Cardiac septum (tissue), 1 donor: ENCODE measurements at regions not wholly inside any gene's neighbourhood (a gene's known extent, or its start where the extent isn't known, plus 50 kb on each side); places are given as distances from the start of the nearest gene placed in this dataset.

ENCODE experiments used
- DNase-seq: peaks from one replicate; pipeline ENCODE4 v3.0.0-alpha.2; 2020; ENCODE audit warnings: low spot score
- intact Hi-C: fragments of 100-400 bp; cut with DNase I; formaldehyde crosslinking; loops from one replicate; pipeline ENCODE4 v1.14.0; 2022
- donor health status: DM: no; HTN: no; CAD: no.

GRCh38 chr6:169853196-169854082 lies 102.0 kb downstream of the ERMARD start:
- DNase-seq = no peak
- intact Hi-C loops = loop anchor here (5.0 kb wide), 1 partner anchor 54 kb away; no protein-coding TSS in a partner anchor

DNA sequence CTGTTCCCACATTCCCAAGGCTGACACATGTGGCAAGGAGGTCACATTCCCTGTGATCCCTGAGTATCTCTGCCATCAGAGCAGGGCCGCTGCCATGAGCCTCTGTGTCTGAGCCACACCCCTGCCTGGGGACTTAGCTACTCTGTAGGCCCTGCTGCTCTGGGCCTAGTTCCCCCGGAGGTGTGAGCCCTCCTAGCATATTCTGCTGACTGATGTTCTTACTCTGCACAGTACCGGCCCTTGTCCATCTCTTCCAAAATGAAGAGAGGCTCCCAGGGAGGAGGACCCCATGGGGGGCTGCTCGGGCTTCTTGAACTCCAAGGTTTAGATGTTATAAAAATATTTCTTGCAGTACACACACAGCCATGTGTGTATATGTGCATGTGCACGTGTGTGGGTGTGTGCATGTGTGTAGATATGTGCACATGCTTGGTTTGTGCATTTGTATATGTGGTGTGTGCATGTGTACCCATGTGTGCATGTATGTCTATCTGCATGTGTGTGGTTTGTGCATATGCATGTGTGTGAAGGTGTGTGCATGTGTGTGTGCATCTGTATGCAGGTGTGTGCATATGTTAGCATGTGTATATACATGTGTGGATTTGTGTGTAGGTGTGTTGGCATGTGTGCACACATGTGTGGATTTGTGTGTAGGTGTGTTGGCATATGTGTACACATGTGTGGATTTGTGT lies 101.2 kb downstream of the ERMARD start:
- DNase-seq = peak; percentile 64
- intact Hi-C loops = loop anchor here (5.0 kb wide), 1 partner anchor 55 kb away; no protein-coding TSS in a partner anchor

GRCh38 chr6:169851641-169852503 lies 100.5 kb downstream of the ERMARD start:
- DNase-seq = peak; percentile 69
- intact Hi-C loops = loop anchor here (5.0 kb wide), 1 partner anchor 55 kb away; no protein-coding TSS in a partner anchor

- intact Hi-C loops = loop anchor here (5.0 kb wide), 1 partner anchor 57 kb away; no protein-coding TSS in a partner anchor
- DNase-seq = peak; percentile 68
Observed at GRCh38 chr6:169850746-169851145, 99.3 kb downstream of the ERMARD start.

- intact Hi-C loops = loop anchor here (5.0 kb wide), 1 partner anchor 57 kb away; no protein-coding TSS in a partner anchor
- peak; percentile 36 for DNase-seq
Observed at GRCh38 chr6:169850154-169850553, 98.7 kb downstream of the ERMARD start.

GRCh38 chr6:169849396-169849795 lies 98.0 kb downstream of the ERMARD start:
- DNase-seq = peak; percentile 69
- intact Hi-C loops = no loop called here

GRCh38 chr6:169848946-169849345 lies 97.5 kb downstream of the ERMARD start:
- intact Hi-C loops = no loop called here
- peak; percentile 63 for DNase-seq

DNA sequence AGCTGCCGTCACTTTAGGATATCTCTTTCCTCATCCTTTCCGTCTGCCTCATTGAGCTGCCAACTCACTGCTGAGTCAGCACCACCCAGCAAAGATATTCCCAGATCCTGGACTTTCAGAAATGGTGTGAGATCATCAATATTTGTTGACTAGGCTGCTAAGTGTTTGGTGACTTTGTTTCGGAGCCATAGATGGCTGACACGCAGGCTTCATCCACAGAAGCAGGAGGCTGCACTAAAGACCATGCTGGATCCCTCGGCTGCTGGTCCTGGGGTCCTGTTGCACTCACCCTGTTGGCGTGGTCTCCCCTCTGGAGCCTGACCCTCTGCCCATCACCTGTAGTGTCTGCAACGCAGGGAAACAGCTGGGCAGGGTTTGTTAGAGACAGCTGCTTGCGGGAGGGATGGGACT lies 96.5 kb downstream of the ERMARD start:
- intact Hi-C loops = no loop called here

DNA sequence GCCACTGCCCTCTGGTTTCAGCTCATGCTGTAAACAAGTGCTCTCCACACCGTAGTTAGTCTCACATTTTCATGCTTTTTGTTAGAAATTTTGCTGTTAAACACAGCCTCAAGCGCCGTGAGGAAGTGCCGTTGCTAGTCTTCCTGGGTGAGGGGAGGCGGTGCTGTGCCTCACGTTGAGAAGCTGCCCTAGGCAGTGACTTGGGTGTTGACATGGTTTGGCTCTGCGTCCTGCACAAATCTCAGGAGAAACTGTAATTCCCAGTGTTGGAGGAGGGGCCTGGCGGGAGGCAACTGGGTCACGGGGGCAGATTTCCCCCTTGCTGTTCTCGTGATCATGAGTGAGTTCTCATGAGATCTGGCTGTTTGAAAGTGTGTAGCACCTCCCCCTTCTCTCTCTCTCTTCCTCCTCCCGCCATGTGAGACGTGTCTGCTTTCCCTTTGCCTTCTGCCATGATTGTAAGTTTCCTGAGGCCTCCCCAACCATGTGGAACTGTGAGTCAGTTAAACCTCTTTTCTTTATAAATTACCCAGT lies 95.8 kb downstream of the ERMARD start:
- intact Hi-C loops = no loop called here
- peak; percentile 55 for DNase-seq

More for the DNA sequence above, 96.5 kb downstream of the ERMARD start:
- DNase-seq = peak; percentile 63

- intact Hi-C loops = no loop called here
- DNase-seq = peak; percentile 68
Observed at GRCh38 chr6:169846286-169847056, 95.0 kb downstream of the ERMARD start.

DNA sequence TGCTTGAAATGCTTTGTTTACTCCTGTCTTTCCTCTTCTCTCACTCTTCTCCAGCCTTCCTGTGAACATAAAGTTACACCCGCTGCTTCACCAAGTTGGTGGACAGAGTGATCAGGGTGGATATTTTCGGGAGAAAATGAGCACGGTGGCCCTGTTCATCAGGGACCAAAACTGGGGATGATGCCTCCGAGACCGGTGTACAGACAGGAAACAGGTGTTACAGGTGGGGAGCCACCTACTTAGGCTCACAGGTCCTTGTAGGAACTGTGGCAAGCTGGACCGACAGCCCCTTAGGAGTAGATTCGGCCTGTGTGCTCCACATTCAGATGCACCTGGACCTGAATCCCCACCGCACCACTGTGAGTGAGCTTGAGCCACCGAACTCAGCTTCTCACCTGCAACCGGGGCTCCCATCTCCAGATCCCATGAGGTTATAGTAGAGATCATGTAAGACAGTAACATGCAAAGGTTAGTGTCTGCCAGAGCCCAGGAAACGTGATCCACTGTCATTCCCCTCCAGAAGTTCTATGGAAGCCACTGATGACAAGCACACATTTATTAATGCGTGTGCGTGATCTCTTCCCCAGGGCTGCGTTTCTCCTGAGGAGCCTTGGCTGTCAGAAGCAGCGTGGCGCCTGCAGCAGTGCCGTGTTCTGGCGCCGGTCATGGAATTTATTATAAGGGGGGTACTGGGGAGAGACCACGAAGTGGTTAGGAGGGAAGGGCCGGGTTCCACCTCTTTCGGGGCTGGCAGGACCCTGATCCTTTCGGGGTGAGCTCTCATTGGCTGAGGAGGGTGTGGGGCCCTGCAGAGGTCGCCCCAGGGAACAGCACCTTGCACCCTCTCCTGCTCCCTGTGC lies 94.2 kb downstream of the ERMARD start:
- DNase-seq = peak; percentile 38

DNA sequence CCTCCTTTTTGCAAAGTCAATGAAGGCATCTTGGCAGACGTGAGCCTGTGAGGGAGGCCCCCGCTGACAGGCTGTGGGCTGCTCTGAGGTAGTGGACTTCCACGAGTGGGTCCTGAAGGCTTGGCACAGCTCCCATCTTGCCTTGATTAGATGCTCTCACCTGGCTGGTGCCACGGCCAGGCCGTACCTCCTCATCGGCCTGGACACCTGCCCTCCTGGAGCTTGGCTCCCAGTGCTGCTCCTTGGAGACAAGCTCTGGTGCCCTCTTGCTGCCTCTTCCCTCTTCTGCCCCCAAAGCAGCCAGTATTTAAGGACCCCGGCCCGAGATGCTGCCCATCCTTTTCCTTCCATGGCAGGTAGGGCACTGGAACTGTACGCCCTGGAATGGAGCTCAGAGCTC lies 93.5 kb downstream of the ERMARD start:
- DNase-seq = peak; percentile 27
- intact Hi-C loops = no loop called here

More for the DNA sequence above, 94.2 kb downstream of the ERMARD start:
- intact Hi-C loops = no loop called here

DNA sequence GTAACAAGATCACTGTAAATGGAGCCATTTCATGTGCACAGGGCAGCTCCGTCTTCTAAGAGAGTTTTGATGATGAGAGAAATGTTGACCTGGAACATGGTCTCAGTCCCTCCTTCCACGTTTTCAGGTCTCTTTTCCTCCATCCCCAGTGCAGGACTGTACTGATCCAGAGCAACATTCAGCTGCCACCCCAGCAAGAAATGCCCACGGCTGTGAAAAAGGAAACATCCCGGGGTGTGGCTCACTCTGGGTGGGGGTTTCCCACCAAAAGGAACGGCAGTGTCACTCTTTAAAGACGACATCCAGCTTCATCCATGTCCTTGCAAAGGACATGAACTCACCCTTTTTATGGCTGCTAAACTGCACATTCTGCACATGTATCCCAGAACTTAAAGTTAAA lies 92.6 kb downstream of the ERMARD start:
- intact Hi-C loops = no loop called here
- no peak for DNase-seq

- peak; percentile 54 for DNase-seq
- intact Hi-C loops = no loop called here
Observed at GRCh38 chr6:169843110-169843509, 91.7 kb downstream of the ERMARD start.

- intact Hi-C loops = no loop called here
- DNase-seq = peak; percentile 58
Observed at GRCh38 chr6:169841907-169842606, 90.6 kb downstream of the ERMARD start.

- intact Hi-C loops = no loop called here
- no peak for DNase-seq
Observed at GRCh38 chr6:169841251-169841650, 89.8 kb downstream of the ERMARD start.
